ENCODE measurements at regions not wholly inside any gene's neighbourhood (a gene's known extent, or its start where the extent isn't known, plus 50 kb on each side); places are given as distances from the start of the nearest gene placed in this dataset.

- Histone ChIP-seq H3K79me2 (ENCODE audit: control insufficient read depth, low read length) (no peaks in the 10 kb centered on the region), H3K9me2 (replicated peaks; ENCODE audit: control insufficient read depth, low read length) (no peaks in the 10 kb centered on the region), H3K9me3 (ENCODE audit: control insufficient read depth, insufficient read depth, low read length) (no peaks in the 10 kb centered on the region), H3K4me1 (ENCODE audit: control insufficient read depth, low read length) (no peaks in the 10 kb centered on the region), H3K27ac (ENCODE audit: low read depth, low read length) (no peak overlapping the region), H3K36me3 (ENCODE audit: control insufficient read depth, low read length) (no peaks in the 10 kb centered on the region), H4K20me1 (ENCODE audit: control insufficient read depth, insufficient read depth, low read depth, low read length) (no peaks in the 10 kb centered on the region), H3K4me2 (ENCODE audit: low read length) (no peak overlapping the region), H3K4me3 (ENCODE audit: low read length) (no peak overlapping the region), H3F3A (ENCODE audit: control insufficient read depth, insufficient read depth) (no peaks in the 10 kb centered on the region), H3K27me3 (ENCODE audit: control insufficient read depth, low read length) (0 out of 2 replicates have a peak, but pooled peaks cover 10% of the 10 kb centered on the region)
- no peak for TF ChIP-seq EZH2phosphoT487 (IDR thresholded peaks at IDR 0.05; ENCODE audit: borderline replicate concordance, low read length)
- TF ChIP-seq, protein P1, sequence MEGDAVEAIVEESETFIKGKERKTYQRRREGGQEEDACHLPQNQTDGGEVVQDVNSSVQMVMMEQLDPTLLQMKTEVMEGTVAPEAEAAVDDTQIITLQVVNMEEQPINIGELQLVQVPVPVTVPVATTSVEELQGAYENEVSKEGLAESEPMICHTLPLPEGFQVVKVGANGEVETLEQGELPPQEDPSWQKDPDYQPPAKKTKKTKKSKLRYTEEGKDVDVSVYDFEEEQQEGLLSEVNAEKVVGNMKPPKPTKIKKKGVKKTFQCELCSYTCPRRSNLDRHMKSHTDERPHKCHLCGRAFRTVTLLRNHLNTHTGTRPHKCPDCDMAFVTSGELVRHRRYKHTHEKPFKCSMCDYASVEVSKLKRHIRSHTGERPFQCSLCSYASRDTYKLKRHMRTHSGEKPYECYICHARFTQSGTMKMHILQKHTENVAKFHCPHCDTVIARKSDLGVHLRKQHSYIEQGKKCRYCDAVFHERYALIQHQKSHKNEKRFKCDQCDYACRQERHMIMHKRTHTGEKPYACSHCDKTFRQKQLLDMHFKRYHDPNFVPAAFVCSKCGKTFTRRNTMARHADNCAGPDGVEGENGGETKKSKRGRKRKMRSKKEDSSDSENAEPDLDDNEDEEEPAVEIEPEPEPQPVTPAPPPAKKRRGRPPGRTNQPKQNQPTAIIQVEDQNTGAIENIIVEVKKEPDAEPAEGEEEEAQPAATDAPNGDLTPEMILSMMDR (IDR thresholded peaks at IDR 0.05; ENCODE audit: low read depth, low read length, poor library complexity, severe bottlenecking), result no peak
Measured at GRCh38 chr1:89457046-89457445, 67.6 kb upstream of the LRRC8B start.

DNA sequence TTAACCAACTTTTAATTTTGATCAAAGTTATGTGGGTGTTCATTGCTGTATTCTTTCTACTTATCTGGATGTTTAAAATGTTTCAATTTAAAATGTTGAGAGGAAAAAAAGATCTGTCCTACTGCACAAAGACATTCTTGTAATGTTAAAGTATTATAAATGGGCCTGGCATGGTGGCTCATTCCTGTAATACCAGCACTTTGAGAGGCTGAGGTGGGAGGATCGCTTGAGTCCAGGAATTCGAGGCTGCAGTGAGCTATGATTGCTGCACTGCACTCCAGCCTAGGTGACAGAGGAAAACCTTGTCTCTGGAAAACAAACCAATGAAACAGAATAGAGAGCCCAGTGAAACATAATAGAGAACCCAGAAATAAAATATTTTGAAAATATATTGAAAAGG is 65.5 kb upstream of the LRRC8B start:
- Histone ChIP-seq H3K4me2 (ENCODE audit: low read length) (no peak overlapping the region), H3K9me3 (ENCODE audit: control insufficient read depth, insufficient read depth, low read length) (no peaks in the 10 kb centered on the region), H3K4me3 (ENCODE audit: low read length) (no peak overlapping the region), H3K27me3 (ENCODE audit: control insufficient read depth, low read length) (0 out of 2 replicates have a peak, but pooled peaks cover 13% of the 10 kb centered on the region), H3K79me2 (ENCODE audit: control insufficient read depth, low read length) (no peaks in the 10 kb centered on the region), H3K36me3 (ENCODE audit: control insufficient read depth, low read length) (no peaks in the 10 kb centered on the region), H3K27ac (ENCODE audit: low read depth, low read length) (no peak overlapping the region), H3K4me1 (ENCODE audit: control insufficient read depth, low read length) (no peaks in the 10 kb centered on the region), H3K9me2 (replicated peaks; ENCODE audit: control insufficient read depth, low read length) (no peaks in the 10 kb centered on the region), H4K20me1 (ENCODE audit: control insufficient read depth, insufficient read depth, low read depth, low read length) (no peaks in the 10 kb centered on the region), H3F3A (ENCODE audit: control insufficient read depth, insufficient read depth) (no peaks in the 10 kb centered on the region)
- TF ChIP-seq, protein P1 (IDR thresholded peaks at IDR 0.05; ENCODE audit: low read depth, low read length, poor library complexity, severe bottlenecking), result no peak
- no peak for TF ChIP-seq EZH2phosphoT487 (IDR thresholded peaks at IDR 0.05; ENCODE audit: borderline replicate concordance, low read length)

GRCh38 chr1:89460325-89460724 is 64.3 kb upstream of the LRRC8B start:
- Histone ChIP-seq H3F3A (ENCODE audit: control insufficient read depth, insufficient read depth) (no peaks in the 10 kb centered on the region), H3K4me3 (ENCODE audit: low read length) (no peak overlapping the region), H3K9me3 (ENCODE audit: control insufficient read depth, insufficient read depth, low read length) (no peaks in the 10 kb centered on the region), H3K27me3 (ENCODE audit: control insufficient read depth, low read length) (peaks cover 16% of the 10 kb centered on the region; the same call in 1 of the 2 replicates), H3K4me1 (ENCODE audit: control insufficient read depth, low read length) (no peaks in the 10 kb centered on the region), H3K27ac (ENCODE audit: low read depth, low read length) (no peak overlapping the region), H3K36me3 (ENCODE audit: control insufficient read depth, low read length) (no peaks in the 10 kb centered on the region), H3K9me2 (replicated peaks; ENCODE audit: control insufficient read depth, low read length) (no peaks in the 10 kb centered on the region), H3K4me2 (ENCODE audit: low read length) (no peak overlapping the region), H3K79me2 (ENCODE audit: control insufficient read depth, low read length) (no peaks in the 10 kb centered on the region), H4K20me1 (ENCODE audit: control insufficient read depth, insufficient read depth, low read depth, low read length) (no peaks in the 10 kb centered on the region)
- no peak for TF ChIP-seq EZH2phosphoT487 (IDR thresholded peaks at IDR 0.05; ENCODE audit: borderline replicate concordance, low read length)
- TF ChIP-seq, protein P1 (IDR thresholded peaks at IDR 0.05; ENCODE audit: low read depth, low read length, poor library complexity, severe bottlenecking), result no peak

All from DOHH2 (cell line).